GM12878 (cell line): ENCODE measurements at regions not wholly inside any gene's neighbourhood (a gene's known extent, or its start where the extent isn't known, plus 50 kb on each side); places are given as distances from the start of the nearest gene placed in this dataset.

ENCODE experiments used
- ATAC-seq: fragments of 200-7000 bp; cut with Tn5 transposase; 3 replicates; pipeline ENCODE4 v1.9.1; 2020; ENCODE audit warnings: mild to moderate bottlenecking, moderate library complexity
- BruUV-seq: library from RNA; stranded (reverse); fragments of 400-500 nt; replicated peaks from 2 replicates; lab custom pipeline; 2021; lab: Mats Ljungman, UMichigan
- CTCF ChIA-PET: fragments of 300-600 bp; sonication (Branson Sonifier 250); formaldehyde crosslinking; extraction: SDS; loops from one replicate; lab custom pipeline; 2021; ENCODE audit warnings: inconsistent platforms; lab: Yijun Ruan, JAX
- POLR2A ChIA-PET: fragments of 350-600 bp; formaldehyde crosslinking; extraction: SDS; loops from one replicate; lab custom pipeline; 2021; ENCODE audit warnings: inconsistent platforms; lab: Charles Lee
- RAD21 ChIA-PET: fragments of 300-600 bp; sonication (Branson Sonifier 250); formaldehyde crosslinking; loops from one replicate; lab custom pipeline; 2023; ENCODE audit warnings: antibody characterized with exemption; ENCODE audit not compliant: unreplicated experiment; lab: Charles Lee
- SMC1A ChIA-PET: fragments of 300-600 bp; sonication (Branson Sonifier 250); formaldehyde crosslinking; loops from one replicate; lab custom pipeline; 2023; ENCODE audit not compliant: unreplicated experiment, uncharacterized antibody; lab: Charles Lee
- DNase-seq: peaks from one replicate; pipeline ENCODE4 v3.0.0-alpha.2; 2011; ENCODE audit warnings: low read depth, low spot score
- FAIRE-seq: peaks from 3 replicates; lab custom pipeline; 2011; peaks lifted over from hg19 to GRCh38; lab: Jason Lieb, UNC
- H2AFZ ChIP-seq: 2 replicates; pipeline ENCODE4 v1.6.0; 2011; ENCODE audit warnings: low read depth, low read length, control low read depth; ENCODE audit not compliant: control insufficient read depth
- H3K27ac ChIP-seq: 2 replicates; pipeline ENCODE4 v1.5.1; 2011; ENCODE audit warnings: control low read depth; ENCODE audit not compliant: control insufficient read depth, insufficient read depth
- H3K27me3 ChIP-seq, 2 experiments: replicated peaks in 1 of 2; 2 replicates each; pipeline versions ENCODE4 v1.6.0 to v1.6.1; 2011; ENCODE audit warnings: low read length in 1 of 2; ENCODE audit not compliant: control insufficient read depth in 2 of 2, insufficient read depth in 2 of 2
- H3K36me3 ChIP-seq, 2 experiments: 2 replicates each; pipeline ENCODE4 v1.5.1; 2011; ENCODE audit warnings: low read length in 1 of 2; ENCODE audit not compliant: control insufficient read depth in 2 of 2, insufficient read depth in 2 of 2
- H3K4me1 ChIP-seq: 2 replicates; pipeline ENCODE4 v1.6.1; 2011; ENCODE audit warnings: mild to moderate bottlenecking, low read length, moderate library complexity, mixed read lengths; ENCODE audit not compliant: control insufficient read depth, insufficient read depth
- H3K4me2 ChIP-seq: 2 replicates; pipeline ENCODE4 v1.6.0; 2011; ENCODE audit warnings: control low read depth; ENCODE audit not compliant: control insufficient read depth, insufficient read depth
- H3K4me3 ChIP-seq: fragments of 200-600 bp; sonication (generic); 2 replicates; pipeline ENCODE4 v1.5.1; 2016
- H3K79me2 ChIP-seq: 2 replicates; pipeline ENCODE4 v1.6.0; 2011; ENCODE audit warnings: low read length; ENCODE audit not compliant: control insufficient read depth, insufficient read depth
- H3K9ac ChIP-seq: 2 replicates; pipeline ENCODE4 v1.8.0; 2011; ENCODE audit warnings: low read length, control low read depth, mixed read lengths; ENCODE audit not compliant: control insufficient read depth, insufficient read depth
- H3K9me3 ChIP-seq: replicated peaks from 3 replicates; pipeline ENCODE4 v1.5.1; 2011; ENCODE audit warnings: mild to moderate bottlenecking, low read length; ENCODE audit not compliant: control insufficient read depth, insufficient read depth
- H4K20me1 ChIP-seq: 2 replicates; pipeline ENCODE4 v1.6.0; 2011; ENCODE audit not compliant: control insufficient read depth, insufficient read depth
- BRCA1 ChIP-seq: IDR thresholded peaks from 2 replicates; pipeline ENCODE4 v1.6.1; 2011; ENCODE audit warnings: low read depth, low read length, improper control_type of control experiment
- CHD4 ChIP-seq: fragments of 200-600 bp; sonication (generic); IDR thresholded peaks from 2 replicates; pipeline ENCODE4 v1.6.1; 2016; ENCODE audit warnings: mild to moderate bottlenecking
- HDAC2 ChIP-seq: fragments of 200-600 bp; sonication (generic); IDR thresholded peaks from 2 replicates; pipeline ENCODE4 v1.6.1; 2017
- MEF2B ChIP-seq: fragments of 450-650 bp; IDR thresholded peaks from 2 replicates; pipeline ENCODE4 v1.6.1; 2018; ENCODE audit warnings: mild to moderate bottlenecking, moderate library complexity; ENCODE audit not compliant: partially characterized antibody, poor library complexity, severe bottlenecking
- MYC ChIP-seq: IDR thresholded peaks from 2 replicates; pipeline ENCODE4 v1.6.1; 2011; ENCODE audit warnings: mild to moderate bottlenecking, low read length, moderate library complexity, inconsistent platforms; ENCODE audit not compliant: insufficient read depth, insufficient replicate concordance, insufficient read length, severe bottlenecking
- NBN ChIP-seq: fragments of 450-650 bp; IDR thresholded peaks from 2 replicates; pipeline ENCODE4 v1.6.1; 2016
- PAX8 ChIP-seq: fragments of 450-650 bp; IDR thresholded peaks from 2 replicates; pipeline ENCODE4 v1.6.1; 2017; ENCODE audit warnings: mild to moderate bottlenecking, moderate library complexity
- POLR2A ChIP-seq: IDR thresholded peaks from 2 replicates; pipeline ENCODE4 v1.6.1; 2011; ENCODE audit warnings: low read depth, mild to moderate bottlenecking, low read length
- POU2F2 ChIP-seq: IDR thresholded peaks from 3 replicates; pipeline ENCODE4 v1.6.1; 2011; ENCODE audit warnings: low read depth, mild to moderate bottlenecking, low read length, borderline replicate concordance
- RAD21 ChIP-seq: IDR thresholded peaks from 2 replicates; pipeline ENCODE4 v1.6.1; 2011; ENCODE audit warnings: mild to moderate bottlenecking, low read depth, low read length, moderate library complexity; ENCODE audit not compliant: insufficient read depth
- RELA ChIP-seq: fragments of 450-650 bp; IDR thresholded peaks from 2 replicates; pipeline ENCODE4 v1.8.0; 2014; ENCODE audit warnings: borderline replicate concordance; ENCODE audit not compliant: partially characterized antibody
- SMAD5 ChIP-seq: IDR thresholded peaks from 2 replicates; pipeline ENCODE4 v1.6.1; 2016; ENCODE audit warnings: antibody characterized with exemption, low read depth
- SMARCA5 ChIP-seq: fragments of 450-650 bp; IDR thresholded peaks from 2 replicates; pipeline ENCODE4 v1.6.1; 2017; ENCODE audit warnings: mild to moderate bottlenecking
- SPI1 ChIP-seq: IDR thresholded peaks from 2 replicates; pipeline ENCODE4 v1.6.1; 2011; ENCODE audit warnings: low read depth, mild to moderate bottlenecking, low read length, moderate library complexity, borderline replicate concordance; ENCODE audit not compliant: insufficient read depth
- TCF12 ChIP-seq: IDR thresholded peaks from 2 replicates; pipeline ENCODE4 v1.6.1; 2011; ENCODE audit warnings: low read depth, mild to moderate bottlenecking, low read length
- YBX1 ChIP-seq: fragments of 450-650 bp; IDR thresholded peaks from 2 replicates; pipeline ENCODE4 v1.6.1; 2016; ENCODE audit warnings: antibody characterized with exemption
- ZNF217 ChIP-seq: fragments of 450-650 bp; IDR thresholded peaks from 2 replicates; pipeline ENCODE4 v1.6.1; 2017; ENCODE audit warnings: antibody characterized with exemption, mild to moderate bottlenecking
- WGBS: methylation state at CpG from one replicate; pipeline ENCODE4 v1.1.6; 2016; ENCODE audit warnings: low lambda C conversion rate; ENCODE audit not compliant: insufficient replicate concordance, insufficient coverage; ENCODE audit errors: missing lambda C conversion rate; 5-methylcytosine and 5-hydroxymethylcytosine counted together
- in situ Hi-C: fragments of 300-500 bp; cut with MboI; formaldehyde crosslinking; loops from 9 replicates; pipeline ENCODE4 v1.14.3; 2018; ENCODE audit warnings: mixed read lengths
- intact Hi-C: fragments of 100-400 bp; cut with micrococcal nuclease; formaldehyde crosslinking; loops from one replicate; pipeline ENCODE4 v1.14.2; 2022; ENCODE audit not compliant: unreplicated experiment
- TF ChIP-seq, protein P1 (sequence below): fragments of 450-650 bp; IDR thresholded peaks from 2 replicates; pipeline ENCODE4 v1.6.1; 2016; ENCODE audit warnings: mild to moderate bottlenecking
- TF ChIP-seq, protein P2 (sequence below): fragments of 450-650 bp; IDR thresholded peaks from 2 replicates; pipeline ENCODE4 v1.6.1; 2017; ENCODE audit warnings: low read depth, mild to moderate bottlenecking, moderate library complexity
- TF ChIP-seq, protein P3 (sequence below): IDR thresholded peaks from 2 replicates; pipeline ENCODE4 v1.6.1; 2012; ENCODE audit warnings: low read depth, low read length, improper control_type of control experiment

DNA sequence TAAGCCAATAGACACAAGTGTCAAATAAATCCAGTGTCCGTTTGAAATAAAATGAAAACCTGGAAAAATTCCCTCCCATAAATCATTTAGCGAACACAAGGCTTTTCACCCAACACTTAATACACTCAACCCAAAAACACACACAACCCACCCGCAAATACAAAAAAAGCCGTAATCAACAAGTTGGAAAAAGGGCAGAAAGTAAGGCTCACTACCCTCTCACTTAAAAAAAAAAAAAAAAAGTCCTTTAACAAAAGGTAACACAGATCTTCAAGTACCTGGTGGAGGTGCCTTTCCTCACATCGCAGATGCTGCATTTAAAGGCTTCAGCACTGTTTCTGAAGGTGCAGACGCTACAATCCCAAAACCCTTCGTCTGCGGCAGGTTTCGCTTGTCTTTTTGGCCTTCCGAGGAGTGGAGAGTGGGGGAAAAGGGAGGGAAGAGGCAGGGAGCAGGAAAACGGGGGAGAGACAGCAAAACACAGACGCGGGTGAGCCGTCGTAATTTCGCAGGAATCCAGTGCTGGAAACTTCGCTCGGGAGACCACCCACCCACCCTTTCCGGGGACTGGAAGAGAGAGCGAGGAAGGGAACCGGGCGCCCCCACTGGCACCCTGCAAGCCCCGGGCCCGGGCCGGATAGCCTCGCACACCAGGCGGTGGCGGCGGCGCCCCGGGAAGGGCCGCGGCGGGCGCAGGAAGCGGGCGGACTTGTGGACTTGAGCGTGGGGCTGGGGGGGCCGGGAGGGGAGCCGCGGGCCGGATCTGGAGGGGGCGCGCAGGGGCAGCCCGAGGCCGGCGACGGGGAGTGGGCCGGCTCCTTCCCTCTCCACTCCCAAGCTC, 401.8 kb downstream of the SHQ1 start, which contains the start of gene RYBP (continued):
- TF ChIP-seq NBN (0 out of 2 replicates have a peak, but pooled peaks have one; percentile 28), POLR2A (peak; percentile 74), SMARCA5 (peak; percentile 52; the same call in 1 of the 2 replicates), RELA (no peak), ZNF217 (no peak), RAD21 (peak; percentile 25; the same call in 1 of the 2 replicates), TCF12 (0 out of 2 replicates have a peak, but pooled peaks have one; percentile 3)

DNA sequence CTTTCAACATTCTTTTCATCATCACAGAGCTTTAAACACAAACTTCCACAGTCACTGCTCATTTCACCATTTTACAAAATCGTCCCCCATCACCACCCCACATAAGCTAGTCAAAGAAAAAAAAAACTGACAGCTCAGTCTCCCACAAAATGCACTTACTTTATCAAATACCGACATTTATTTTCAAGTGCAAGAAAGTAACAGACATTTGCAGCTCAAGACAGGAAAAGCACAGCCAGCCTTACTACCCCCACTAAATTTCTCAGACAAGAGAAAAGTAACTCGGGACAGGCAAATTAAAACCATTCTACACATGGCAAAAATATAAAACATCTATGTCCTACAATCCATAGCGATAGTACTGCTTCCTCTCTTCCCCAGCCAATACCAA, 402.4 kb downstream of the SHQ1 start:
- TSS peak; percentile 58 for BruUV-seq
- Histone ChIP-seq H3K9me3 (no peaks in the 10 kb centered on the region), H4K20me1 (no peaks in the 10 kb centered on the region; the same call in 1 of the 2 replicates), H3K4me2 (peak overlapping the region; percentile 82), H3K9ac (peak overlapping the region; percentile 84), H3K4me1 (peaks cover 11% of the 10 kb centered on the region; the same call in 1 of the 2 replicates), H3K4me3 (peak overlapping the region; percentile 95), H3K36me3 (no peaks in the 10 kb centered on the region), H3K27me3 (no peaks in the 10 kb centered on the region), H3K27ac (peak overlapping the region; percentile 67), H3K79me2 (peaks cover 57% of the 10 kb centered on the region), H2AFZ (no peak overlapping the region)
- CTCF ChIA-PET = interaction anchor here (0.5 to 1.0 kb wide), 3 partner anchors 20 to 495 kb away, joined by 3 read pairs; partner anchors contain the start of gene SHQ1
- ATAC-seq (no peak), FAIRE-seq (no peak), DNase-seq (no peak)
- no peak for TF ChIP-seq PAX8
- TF ChIP-seq, protein P1, sequence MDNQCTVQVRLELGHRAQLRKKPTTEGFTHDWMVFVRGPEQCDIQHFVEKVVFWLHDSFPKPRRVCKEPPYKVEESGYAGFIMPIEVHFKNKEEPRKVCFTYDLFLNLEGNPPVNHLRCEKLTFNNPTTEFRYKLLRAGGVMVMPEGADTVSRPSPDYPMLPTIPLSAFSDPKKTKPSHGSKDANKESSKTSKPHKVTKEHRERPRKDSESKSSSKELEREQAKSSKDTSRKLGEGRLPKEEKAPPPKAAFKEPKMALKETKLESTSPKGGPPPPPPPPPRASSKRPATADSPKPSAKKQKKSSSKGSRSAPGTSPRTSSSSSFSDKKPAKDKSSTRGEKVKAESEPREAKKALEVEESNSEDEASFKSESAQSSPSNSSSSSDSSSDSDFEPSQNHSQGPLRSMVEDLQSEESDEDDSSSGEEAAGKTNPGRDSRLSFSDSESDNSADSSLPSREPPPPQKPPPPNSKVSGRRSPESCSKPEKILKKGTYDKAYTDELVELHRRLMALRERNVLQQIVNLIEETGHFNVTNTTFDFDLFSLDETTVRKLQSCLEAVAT = no peak
- no peak for TF ChIP-seq YBX1
- no peak for TF ChIP-seq CHD4
- TF ChIP-seq POU2F2 = no peak
- TF ChIP-seq MYC = no peak
- TF ChIP-seq SMAD5 = no peak
- TF ChIP-seq, protein P2, sequence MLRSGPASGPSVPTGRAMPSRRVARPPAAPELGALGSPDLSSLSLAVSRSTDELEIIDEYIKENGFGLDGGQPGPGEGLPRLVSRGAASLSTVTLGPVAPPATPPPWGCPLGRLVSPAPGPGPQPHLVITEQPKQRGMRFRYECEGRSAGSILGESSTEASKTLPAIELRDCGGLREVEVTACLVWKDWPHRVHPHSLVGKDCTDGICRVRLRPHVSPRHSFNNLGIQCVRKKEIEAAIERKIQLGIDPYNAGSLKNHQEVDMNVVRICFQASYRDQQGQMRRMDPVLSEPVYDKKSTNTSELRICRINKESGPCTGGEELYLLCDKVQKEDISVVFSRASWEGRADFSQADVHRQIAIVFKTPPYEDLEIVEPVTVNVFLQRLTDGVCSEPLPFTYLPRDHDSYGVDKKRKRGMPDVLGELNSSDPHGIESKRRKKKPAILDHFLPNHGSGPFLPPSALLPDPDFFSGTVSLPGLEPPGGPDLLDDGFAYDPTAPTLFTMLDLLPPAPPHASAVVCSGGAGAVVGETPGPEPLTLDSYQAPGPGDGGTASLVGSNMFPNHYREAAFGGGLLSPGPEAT = no peak
- TF ChIP-seq BRCA1 = no peak
- TF ChIP-seq, protein P3, sequence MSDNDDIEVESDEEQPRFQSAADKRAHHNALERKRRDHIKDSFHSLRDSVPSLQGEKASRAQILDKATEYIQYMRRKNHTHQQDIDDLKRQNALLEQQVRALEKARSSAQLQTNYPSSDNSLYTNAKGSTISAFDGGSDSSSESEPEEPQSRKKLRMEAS = no peak
- no peak for TF ChIP-seq SPI1
- no peak for TF ChIP-seq HDAC2
- TF ChIP-seq MEF2B = no peak
- RAD21 ChIA-PET = interaction anchor here (1.0 kb wide), 2 partner anchors 90 to 376 kb away, joined by 3 read pairs; no protein-coding TSS in a partner anchor
- in situ Hi-C loops = no loop called here
- POLR2A ChIA-PET = no interaction called here
- 3% methylated on average over 4 of the region's 4 CpGs for WGBS
- SMC1A ChIA-PET = interaction anchor here (0.6 to 1.0 kb wide), 5 partner anchors 18 to 467 kb away, joined by 3 read pairs; no protein-coding TSS in a partner anchor
- intact Hi-C loops = loop anchor here (1.0 to 10.0 kb wide), 5 partner anchors 19 to 571 kb away; no protein-coding TSS in a partner anchor
